Stimulated activated CD8-positive, alpha-beta memory T cell treated with anti-CD3 and anti-CD28 coated beads, Interleukin-15, amount 100 ng/mL, for 1 hour (primary cell): ENCODE measurements at regions not wholly inside any gene's neighbourhood (a gene's known extent, or its start where the extent isn't known, plus 50 kb on each side); places are given as distances from the start of the nearest gene placed in this dataset.

Experiments used
- DNase-seq: peaks from one replicate; pipeline ENCODE4 v3.0.0-alpha.2; 2020; ENCODE audit warnings: low read depth

DNA sequence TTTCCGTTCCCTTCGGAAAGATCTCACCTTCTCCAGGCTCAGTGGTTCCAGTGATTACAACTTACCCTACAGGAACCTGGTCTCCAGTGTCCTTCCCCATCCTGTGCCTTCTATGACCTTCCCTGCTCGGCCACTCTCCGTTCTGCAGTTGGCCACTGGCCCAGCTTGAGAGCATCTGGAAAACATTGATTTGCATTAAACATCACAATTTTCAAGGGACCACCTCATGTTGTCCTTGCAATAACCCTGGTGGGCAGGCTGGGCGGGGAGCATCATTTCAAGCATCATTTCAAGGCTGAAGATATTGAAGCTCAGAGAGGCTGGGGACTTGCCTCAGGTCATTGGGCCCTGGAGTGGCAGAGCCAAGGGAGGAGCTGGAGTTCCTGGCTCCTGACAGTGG, 177.4 kb downstream of the SEC61B start:
- DNase-seq = no peak

DNA sequence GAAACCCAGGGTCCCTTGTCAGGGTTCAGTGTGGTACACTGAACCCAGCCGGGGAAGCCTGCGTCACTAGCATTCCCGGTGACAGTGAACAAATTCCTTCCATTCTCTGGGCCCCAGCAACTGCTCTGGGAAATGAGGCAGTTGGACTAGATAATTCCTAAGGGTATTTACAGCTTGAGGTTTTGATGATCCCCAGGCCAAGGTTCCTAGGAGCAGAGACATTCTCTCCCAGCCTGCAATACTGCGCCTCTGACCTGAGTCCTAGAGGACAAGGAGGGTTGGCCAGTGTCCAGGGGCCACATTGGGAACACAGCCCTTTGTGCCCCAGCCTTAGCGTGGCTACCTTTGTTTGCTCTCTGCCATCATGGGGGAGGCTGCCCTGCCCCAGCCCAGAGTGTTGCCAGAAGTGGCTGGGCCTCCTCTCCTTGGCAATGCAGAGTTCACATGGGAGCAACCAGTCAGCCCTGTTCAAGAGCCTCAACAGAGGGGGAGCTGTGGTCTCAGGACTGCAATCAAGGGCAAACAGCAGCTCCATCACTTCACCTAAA, 178.2 kb downstream of the SEC61B start:
- no peak for DNase-seq

DNA sequence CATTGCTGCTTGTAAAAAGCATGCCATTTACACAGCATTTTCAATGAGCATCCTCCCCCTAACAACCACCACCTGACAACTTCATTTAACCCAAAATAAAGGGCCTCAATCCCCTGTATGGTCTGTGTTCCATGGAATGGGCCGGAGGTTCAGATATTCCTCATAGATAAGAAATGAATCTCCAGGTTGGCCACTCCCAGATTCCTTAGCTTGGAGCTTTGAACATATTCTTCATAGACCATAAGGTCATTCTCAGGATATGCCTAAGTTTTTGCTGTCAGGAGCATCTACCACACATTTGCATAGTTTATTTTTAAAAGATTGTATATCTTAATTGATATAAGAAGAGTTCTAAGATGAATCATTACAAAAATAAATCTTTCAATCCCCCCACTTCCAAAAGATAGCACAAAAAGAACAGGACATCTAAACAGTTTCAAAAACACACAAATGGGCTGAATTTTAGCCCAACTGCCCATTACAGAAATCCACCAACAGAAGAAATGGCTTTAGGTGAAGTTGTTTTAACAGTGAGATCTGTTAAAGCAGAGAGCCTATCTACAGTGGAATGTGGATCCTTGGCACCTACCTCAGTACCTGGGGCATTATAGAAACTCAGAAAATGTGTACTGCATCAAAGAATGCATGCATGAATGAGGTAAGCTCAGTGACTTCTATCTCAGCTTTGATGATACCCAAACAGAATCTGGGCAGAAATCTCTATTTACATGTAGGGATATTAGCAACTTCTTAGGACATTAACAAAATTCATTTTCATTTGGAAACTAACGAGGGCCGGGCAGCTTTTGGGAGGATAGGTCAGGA, 179.8 kb downstream of the SEC61B start:
- no peak for DNase-seq

DNA sequence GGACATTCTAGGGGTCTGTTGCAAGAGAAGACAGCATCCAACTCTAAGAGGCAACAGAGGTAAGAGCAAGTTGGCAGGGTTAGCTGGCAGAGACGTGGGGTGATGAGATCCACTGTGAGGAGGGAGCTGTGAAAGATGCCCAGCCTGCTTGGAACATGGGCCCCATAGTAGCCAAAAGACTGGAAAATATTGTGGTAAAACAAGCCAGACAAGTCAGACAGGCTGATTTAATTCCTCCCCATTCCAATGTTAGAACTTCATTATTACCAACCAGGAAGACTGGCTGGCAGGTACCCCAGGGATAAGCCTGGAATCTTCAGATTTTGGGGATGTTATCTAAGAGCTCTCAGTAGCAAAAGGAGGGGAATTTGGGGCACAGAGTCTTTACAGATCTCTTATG, 181.3 kb downstream of the SEC61B start:
- no peak for DNase-seq

DNA sequence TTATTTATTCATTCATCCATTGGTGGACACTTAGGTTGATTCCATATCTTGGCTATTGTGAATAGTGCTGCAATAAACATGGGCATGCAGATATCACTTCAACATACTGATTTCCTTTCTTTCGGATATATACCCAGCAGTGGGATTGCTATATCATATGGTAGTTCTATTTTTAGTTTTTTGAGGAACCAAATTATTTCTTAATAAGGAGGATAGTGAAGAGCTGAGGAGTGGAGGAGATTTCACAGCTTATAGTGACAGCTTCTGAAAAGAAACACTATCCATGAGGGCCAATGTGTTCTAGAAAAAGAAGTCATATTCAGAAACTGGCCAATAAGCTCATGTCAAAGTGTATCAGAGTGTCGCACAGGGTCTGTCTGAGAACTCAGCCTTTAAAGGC, 183.3 kb downstream of the SEC61B start:
- DNase-seq = no peak

DNA sequence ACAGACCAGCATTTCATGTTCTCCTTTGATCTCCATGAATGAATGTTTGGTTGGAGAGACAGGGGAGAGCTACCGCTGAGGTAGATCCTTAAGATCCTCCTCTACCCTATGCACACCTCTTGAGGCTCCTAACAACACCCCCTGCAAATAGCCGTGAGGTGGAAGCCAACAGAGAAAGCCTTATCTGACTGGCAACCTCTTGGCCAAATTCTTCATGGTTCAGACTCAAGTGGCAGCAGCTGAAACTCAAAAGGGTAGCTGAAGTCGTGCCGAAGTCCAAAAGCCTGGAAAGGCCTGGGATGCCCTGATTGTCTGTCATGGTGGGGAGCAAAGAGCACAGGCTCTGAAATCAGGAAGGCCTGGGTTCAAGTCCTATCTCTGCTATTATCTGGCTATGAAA, 184.9 kb downstream of the SEC61B start:
- no peak for DNase-seq

DNA sequence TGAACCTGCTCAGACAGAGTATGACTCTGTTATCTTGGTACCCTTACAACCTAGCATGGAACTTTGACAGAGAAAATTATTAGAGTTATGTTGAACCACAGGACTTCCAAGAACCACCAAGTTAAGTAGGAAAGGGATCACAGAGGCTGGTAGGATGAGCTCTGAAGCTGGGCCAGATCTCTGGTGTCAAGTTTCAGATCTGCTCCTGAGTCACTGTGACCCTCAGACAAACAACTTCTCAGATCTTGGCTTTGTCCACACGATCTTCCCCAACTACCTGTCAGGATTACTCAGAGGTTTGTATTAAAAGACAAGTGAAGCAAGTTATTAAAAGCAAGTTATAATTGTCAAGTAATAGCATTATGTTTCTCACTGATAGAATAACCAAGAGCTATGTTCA, 189.0 kb downstream of the SEC61B start:
- no peak for DNase-seq

DNA sequence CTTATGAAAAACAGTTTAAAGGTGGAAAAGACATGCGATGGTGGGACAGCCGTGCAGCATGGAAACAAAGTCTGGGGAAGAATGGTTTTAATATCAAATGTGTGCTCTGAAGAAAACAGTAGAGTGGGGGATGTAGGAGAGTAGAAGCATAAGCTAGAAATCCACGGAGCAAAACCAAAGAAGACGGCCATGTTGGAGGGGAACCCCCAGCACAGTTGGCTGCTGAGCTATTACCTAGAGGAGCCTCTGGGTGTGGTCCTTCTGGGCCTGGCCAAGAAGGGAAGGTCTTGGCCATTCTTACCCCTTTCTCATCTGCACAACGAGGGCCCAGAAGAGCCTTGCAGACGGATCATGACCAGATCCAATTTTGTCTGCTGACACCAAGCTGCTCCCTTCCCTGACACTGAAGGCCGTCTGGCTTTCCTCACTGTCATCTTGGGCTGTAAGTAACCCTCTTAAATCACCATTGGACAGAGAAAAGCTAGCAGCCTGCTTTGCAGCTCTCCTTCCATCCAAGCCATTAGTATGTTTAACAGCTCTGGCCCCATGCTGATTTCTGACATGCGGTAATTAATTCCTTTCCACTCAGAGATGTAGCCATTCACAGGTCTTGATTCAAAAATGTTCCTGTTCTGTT, 189.5 kb downstream of the SEC61B start:
- no peak for DNase-seq

DNA sequence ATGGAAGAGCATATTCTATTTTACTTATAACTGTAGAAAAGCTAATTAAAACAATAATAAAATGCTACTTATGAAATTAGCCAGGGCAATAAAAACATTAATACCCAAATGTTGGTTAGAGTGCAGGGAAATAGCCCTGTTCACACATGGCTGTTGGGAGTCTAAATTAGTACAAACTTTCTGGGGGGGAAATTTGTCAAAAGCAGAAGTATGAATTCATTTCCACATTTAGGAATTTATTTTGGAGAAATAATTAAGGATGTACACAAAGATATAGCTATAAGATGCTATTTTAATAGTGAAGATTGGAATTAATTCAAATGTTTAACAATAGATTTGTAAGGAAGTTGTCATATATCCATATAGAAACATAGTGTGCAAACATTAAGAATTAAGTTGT, 190.5 kb downstream of the SEC61B start:
- no peak for DNase-seq

DNA sequence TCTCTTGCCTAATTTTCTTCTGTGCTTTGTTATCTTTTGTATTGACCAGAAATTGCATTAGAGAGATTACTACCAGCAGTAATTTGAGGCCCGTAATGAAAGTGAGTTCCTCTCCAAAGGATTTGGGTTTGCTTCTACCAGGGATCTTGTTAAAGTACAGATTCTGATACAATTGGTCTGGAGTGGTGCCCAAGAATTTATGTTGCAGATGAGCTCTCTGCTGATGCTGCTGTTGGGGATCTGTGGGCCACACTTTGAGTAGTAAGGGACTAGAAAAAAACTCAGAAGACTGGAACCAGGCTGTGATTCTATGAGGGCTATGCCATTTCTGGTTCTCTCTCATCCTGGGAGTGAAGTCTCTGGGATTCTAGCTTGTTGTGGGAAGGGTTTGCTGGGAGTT, 192.2 kb downstream of the SEC61B start:
- DNase-seq = no peak

DNA sequence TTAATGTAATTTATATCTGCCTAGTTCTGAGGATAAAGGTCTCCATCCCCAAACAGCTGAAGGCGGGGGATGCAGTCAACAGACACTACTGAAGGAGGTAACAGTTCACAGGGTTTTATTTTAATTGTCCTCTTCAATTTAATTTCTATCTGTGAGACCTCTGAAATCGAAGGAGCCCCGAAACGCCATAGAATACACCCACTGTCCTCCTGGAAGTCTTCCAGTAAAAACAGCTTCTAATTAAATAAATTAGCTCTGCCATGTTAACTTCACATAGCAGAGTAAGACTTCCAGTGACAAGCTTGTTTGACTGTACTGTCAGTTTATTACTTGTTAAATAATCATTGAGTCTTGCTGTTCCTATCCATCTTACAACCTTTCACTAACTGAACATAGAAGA, 193.5 kb downstream of the SEC61B start:
- no peak for DNase-seq

DNA sequence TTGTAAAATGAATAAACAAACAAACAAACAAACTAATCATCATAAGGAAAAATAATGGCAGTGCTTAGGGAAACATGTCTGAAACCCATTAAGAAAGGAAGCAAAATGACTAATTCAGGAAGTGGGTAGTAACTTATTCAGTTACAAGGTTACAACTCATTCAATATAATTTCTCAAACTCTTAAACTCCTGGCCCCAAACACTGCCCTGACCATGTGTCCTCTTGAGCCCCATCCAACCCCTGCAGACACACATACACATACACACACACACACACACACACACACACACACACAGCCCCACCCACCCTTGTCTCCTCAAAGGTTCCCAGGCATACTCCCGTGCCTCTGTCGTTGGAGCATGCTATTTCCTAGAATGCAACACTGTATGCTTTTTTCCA, 193.9 kb downstream of the SEC61B start:
- DNase-seq = no peak

DNA sequence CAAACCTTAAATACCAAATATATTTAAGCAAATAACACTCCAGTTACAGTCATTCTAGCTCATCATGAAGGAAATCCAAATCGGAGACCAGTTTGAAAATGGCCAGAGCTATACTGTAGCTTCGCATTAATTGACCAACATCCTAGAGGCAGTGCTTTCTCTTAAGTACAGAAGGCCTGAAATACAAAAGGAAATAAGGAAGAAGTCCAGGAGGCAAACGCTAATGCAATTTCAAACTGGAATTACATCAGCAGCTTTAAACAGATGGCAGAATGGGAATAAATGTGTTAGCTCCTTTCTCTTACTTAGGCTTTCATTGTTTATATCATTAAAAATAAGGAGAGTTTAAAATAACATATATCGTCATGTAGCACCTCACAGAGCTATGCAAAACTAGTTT, 197.0 kb downstream of the SEC61B start:
- DNase-seq = no peak

DNA sequence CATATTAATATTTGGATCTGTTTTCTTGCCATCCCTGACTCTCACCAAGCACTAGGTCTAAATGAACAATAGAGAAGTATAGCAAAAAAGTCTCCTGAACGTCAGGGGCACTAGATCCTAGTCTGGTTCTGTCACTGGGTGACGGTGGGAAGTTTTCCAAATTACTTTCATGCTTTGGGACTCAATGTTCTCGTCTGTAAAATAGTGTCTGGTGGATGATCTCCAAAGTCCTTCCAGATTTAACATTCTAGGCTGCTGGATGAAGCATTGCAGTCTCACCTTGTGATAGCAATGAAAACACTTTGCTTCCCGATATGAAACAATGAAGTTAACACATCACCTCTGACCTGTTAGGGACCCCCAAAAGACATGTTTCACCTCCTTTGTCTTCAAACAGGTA, 199.3 kb downstream of the SEC61B start:
- DNase-seq = no peak

DNA sequence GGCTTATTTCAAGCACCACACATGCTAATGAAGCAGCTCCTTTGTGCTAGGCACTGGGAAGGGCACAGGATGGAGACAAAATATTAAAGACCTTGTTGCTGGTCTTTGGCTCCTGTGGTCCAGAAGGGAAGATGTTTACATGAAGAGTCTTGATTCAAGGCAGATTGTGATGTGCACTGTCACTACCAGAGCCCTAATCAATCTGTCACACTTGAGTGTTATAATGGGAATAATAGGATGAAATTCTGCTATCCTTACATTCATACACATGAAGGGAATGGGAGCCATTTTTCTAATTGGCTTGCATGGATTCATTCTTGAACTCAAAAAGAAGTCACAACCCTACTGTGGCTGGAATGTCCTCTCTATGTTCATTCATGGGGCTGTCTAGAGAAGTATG, 203.0 kb downstream of the SEC61B start:
- DNase-seq = no peak

DNA sequence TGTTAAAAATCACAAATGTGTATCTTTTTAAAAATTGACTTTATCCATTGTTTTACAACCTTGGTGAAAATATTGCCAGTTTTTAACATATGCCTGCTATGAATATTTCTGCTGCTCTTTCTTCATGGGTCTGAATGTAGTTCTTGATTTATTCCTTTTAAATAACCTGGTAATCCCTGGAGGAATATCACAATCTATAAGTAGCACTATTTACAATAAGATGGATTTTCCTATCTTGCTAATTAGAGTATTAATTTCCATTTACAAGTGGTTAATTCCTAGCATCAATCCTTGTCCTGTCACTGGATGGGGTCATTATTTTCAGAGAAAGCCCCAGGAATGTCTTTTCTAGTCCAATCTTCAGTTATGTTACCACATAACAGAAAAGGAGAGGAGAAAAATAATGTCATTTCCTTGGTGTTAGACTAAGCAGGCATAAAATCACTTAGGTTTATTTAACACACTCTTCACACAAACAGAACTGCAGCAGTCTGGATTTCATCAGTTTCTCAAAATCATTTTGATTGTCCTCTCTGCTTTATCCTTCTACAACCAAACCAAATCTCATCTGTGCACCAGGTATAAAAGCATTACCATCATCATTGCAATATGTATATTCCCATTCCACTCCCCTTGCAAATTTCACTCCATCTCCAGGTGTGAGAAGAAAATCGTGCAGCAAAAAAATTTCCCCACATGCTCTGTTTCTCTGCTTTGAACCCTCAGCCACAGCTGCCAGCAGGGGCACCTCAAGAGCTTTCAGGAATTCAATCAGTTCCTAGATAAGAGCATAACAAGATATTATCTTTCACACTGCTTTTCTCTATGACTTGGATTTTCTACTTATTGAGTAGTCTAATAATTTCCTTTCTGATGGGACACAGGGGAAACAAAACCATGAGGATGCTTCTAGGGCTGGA, 204.1 kb downstream of the SEC61B start:
- no peak for DNase-seq

DNA sequence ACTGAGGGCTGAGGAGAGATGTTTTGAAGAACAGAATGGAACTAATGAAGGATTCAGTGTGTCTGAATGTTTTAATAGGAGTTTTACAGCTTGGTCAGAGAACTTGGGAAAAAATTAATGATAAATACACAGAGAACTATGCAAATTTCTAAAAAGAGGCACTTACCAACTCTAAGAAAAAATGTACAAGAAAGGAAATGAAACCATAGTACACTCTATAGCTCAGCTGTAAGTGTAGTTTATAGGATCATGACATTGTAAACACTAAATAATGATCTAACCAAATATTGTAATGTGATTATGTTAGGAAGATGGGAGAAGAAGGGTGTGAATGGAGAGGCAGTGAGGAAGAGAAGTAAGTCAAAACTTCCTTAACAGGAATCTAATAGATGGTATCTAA, 205.2 kb downstream of the SEC61B start:
- no peak for DNase-seq

DNA sequence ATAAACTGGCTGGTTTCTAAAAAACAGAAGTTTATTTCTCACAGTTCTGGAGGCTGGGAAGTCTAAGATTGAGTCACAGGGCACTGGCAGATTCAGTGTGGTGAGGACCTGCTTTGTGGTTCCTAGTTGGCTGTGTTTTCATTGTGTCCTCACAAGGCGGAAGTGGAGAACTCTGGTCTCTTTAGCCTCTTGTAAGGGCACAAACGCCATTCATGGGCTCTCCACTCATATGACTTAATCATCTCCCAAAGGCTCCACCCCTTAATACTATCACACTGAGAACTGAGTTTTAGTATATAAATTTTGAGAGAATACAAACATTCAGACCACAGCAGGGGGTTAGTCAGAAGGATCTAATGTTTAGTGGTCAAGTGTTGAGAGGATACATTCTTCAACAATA, 208.2 kb downstream of the SEC61B start:
- DNase-seq = no peak

DNA sequence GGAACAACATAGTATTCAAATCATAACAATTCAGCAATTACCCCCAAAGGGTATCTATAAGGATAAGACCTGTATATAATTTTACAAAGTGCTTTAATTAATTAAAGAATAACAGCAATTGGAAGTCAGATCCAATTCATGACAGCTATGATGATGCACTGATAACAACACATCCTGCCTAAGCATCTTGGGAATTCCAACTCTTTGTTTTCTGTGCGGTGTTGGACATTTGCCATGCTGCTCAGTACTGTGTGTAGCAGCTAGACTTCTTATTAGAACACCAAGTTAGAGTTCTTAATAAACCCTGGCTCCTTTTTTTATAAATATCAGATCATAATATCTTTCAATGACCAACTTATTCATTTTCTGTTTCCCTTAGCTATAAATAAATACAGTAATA, 209.0 kb downstream of the SEC61B start:
- no peak for DNase-seq

DNA sequence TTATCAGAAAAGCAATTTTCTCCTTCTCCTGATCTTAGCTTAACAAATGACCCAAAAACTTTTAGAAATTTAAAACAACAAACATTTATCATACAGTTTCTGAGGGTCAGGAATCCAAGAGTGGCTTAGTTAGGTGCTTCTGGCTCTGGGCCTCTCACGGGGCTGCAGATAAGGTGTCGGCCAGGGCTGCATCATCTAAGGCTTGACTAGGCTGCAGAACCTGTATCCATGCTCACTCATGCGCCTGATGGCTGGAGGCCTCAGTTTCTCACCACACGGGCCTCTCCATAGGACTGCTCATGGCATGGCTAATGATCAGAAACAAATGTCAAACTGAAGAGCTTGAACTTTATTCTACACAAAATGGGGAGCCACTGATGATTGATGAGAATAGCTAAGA, 210.0 kb downstream of the SEC61B start:
- DNase-seq = no peak

DNA sequence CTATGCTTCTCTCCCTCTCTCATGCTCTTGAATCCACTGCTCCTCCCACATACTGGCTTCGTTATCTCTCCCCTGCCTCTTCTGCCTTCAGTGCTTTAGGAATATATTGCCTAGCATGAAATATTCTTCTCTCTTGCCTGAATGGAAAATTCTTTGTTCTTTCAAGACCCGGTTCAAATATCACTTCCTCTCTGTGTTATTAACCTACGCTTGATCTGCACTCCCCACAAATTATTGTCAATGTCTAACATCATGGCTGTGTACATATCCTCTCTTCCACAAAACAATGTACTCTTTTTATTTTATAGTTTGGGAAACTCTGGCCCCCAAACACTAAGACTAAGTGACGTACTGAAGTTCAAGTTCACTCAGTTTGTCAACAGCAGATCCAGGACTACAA, 211.0 kb downstream of the SEC61B start:
- no peak for DNase-seq

DNA sequence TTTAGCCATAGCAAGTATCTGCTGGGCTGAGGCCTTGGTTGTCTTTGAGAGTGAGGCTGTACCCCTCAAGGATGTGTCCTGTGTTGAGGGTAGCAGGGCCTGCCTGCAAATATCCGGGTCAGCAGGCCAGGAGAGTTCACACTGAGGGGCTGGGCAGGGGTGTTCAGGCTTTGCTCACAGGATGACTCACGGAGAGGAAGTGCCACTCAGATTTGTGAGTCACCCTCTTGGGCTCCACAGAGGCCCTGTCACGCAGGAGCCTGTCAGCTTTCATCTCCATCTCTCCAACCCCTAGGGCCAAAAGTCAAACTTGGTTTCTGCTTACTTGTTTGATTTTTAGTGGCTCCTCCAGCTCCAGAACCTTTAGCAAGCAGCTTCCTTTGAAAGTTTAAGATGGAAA, 211.5 kb downstream of the SEC61B start:
- DNase-seq = peak; percentile 16

DNA sequence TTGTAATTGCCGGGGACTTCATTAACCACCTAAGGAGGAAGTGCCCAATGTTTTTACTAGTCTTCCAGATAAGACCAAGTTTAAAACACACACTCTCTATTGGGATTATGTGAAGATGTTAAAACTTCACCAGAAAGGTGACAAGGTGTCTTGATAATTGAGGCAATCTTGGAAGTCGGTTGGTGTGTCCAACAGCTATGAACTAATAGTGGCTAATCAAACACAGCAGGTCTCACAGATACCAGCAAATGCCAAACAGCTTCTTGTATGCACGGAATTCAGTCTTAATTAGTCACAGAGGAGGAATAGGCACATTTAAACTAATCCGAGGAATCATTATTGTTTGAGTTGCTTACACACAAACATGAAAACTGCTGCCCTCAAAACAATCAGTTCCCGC, 214.5 kb downstream of the SEC61B start:
- no peak for DNase-seq
